GM23338 (cell line): ENCODE measurements at regions not wholly inside any gene's neighbourhood (a gene's known extent, or its start where the extent isn't known, plus 50 kb on each side); places are given as distances from the start of the nearest gene placed in this dataset.

Source experiments
- ATAC-seq: fragments of 200-7000 bp; cut with Tn5 transposase; 3 replicates; pipeline ENCODE4 v1.9.1; 2020
- DNase-seq: peaks from one replicate; pipeline ENCODE4 v3.0.0-alpha.2; 2015; ENCODE audit warnings: low spot score
- H2AFZ ChIP-seq: fragments of 200-600 bp; sonication (generic); 2 replicates; pipeline ENCODE4 v1.8.0; 2016; ENCODE audit warnings: antibody characterized with exemption, mild to moderate bottlenecking, moderate library complexity
- H3F3A ChIP-seq: fragments of 200-600 bp; sonication (generic); replicated peaks from 2 replicates; pipeline ENCODE4 v1.8.0; 2017; ENCODE audit warnings: antibody characterized with exemption, mixed run types, low read depth
- H3K27ac ChIP-seq: fragments of 200-600 bp; sonication (generic); 2 replicates; pipeline ENCODE4 v1.6.1; 2016; ENCODE audit warnings: low read depth
- H3K27me3 ChIP-seq: fragments of 200-600 bp; sonication (generic); 2 replicates; pipeline ENCODE4 v1.8.0; 2016; ENCODE audit warnings: mild to moderate bottlenecking, mixed run types, moderate library complexity; ENCODE audit not compliant: insufficient read depth
- H3K36me3 ChIP-seq: fragments of 200-600 bp; sonication (generic); 2 replicates; pipeline ENCODE4 v1.8.0; 2016; ENCODE audit warnings: mild to moderate bottlenecking; ENCODE audit not compliant: insufficient read depth
- H3K4me1 ChIP-seq: fragments of 200-600 bp; sonication (generic); 2 replicates; pipeline ENCODE4 v1.8.0; 2016; ENCODE audit warnings: mild to moderate bottlenecking, moderate library complexity; ENCODE audit not compliant: insufficient read depth
- H3K4me2 ChIP-seq: fragments of 200-600 bp; sonication (generic); 2 replicates; pipeline ENCODE4 v1.7.1; 2017; ENCODE audit warnings: mixed run types
- H3K4me3 ChIP-seq: fragments of 200-600 bp; sonication (generic); 2 replicates; pipeline ENCODE4 v1.6.1; 2016; ENCODE audit warnings: mixed run types
- H3K79me2 ChIP-seq: fragments of 200-600 bp; sonication (generic); replicated peaks from 2 replicates; pipeline ENCODE4 v1.8.0; 2017; ENCODE audit warnings: mild to moderate bottlenecking; ENCODE audit not compliant: insufficient read depth
- H3K9me2 ChIP-seq: fragments of 200-600 bp; sonication (generic); 2 replicates; pipeline ENCODE4 v1.8.0; 2017; ENCODE audit not compliant: insufficient read depth
- H4K20me1 ChIP-seq: fragments of 200-600 bp; sonication (generic); replicated peaks from 2 replicates; pipeline ENCODE4 v1.8.0; 2017; ENCODE audit warnings: mild to moderate bottlenecking; ENCODE audit not compliant: insufficient read depth
- H3K27ac Mint-ChIP-seq: 2 replicates; pipeline ENCODE4 v1.8.0; 2020; ENCODE audit warnings: inconsistent platforms, mild to moderate bottlenecking, moderate library complexity, mixed read lengths
- H3K27me3 Mint-ChIP-seq: 3 replicates; pipeline ENCODE4 v1.8.0; 2022; ENCODE audit warnings: low read depth, mild to moderate bottlenecking, moderate library complexity, mixed read lengths, inconsistent platforms; ENCODE audit not compliant: insufficient read depth, poor library complexity
- H3K36me3 Mint-ChIP-seq: 3 replicates; pipeline ENCODE4 v1.8.0; 2021; ENCODE audit warnings: low read depth, mild to moderate bottlenecking, inconsistent platforms, moderate library complexity, mixed read lengths
- H3K4me1 Mint-ChIP-seq: 3 replicates; pipeline ENCODE4 v1.8.0; 2020; ENCODE audit warnings: mild to moderate bottlenecking, inconsistent platforms, mixed read lengths
- H3K4me3 Mint-ChIP-seq: 3 replicates; pipeline ENCODE4 v1.8.0; 2021; ENCODE audit warnings: moderate library complexity, mild to moderate bottlenecking, inconsistent platforms, mixed read lengths
- H3K9me3 Mint-ChIP-seq: 3 replicates; pipeline ENCODE4 v1.8.0; 2020; ENCODE audit warnings: moderate library complexity, mild to moderate bottlenecking, inconsistent platforms, mixed read lengths
- CREB1 ChIP-seq: fragments of 250-450 bp; sonication (Bioruptor Pico); IDR thresholded peaks from 2 replicates; pipeline ENCODE4 v1.5.0; 2020; ENCODE audit warnings: low read depth, mild to moderate bottlenecking, moderate library complexity
- ETS1 ChIP-seq: IDR thresholded peaks from 2 replicates; pipeline ENCODE4 v1.6.1; 2016; ENCODE audit warnings: antibody characterized with exemption
- EZH2phosphoT487 ChIP-seq: fragments of 200-600 bp; sonication (generic); IDR thresholded peaks from one replicate; pipeline ENCODE4 v1.8.1; 2018; ENCODE audit warnings: antibody characterized with exemption; ENCODE audit not compliant: unreplicated experiment
- JUNB ChIP-seq: IDR thresholded peaks from one replicate; pipeline ENCODE4 v1.6.1; 2016; ENCODE audit warnings: antibody characterized with exemption; ENCODE audit not compliant: unreplicated experiment
- STAT1 ChIP-seq: IDR thresholded peaks from one replicate; pipeline ENCODE4 v1.6.1; 2016; ENCODE audit warnings: antibody characterized with exemption; ENCODE audit not compliant: unreplicated experiment
- TF ChIP-seq, protein P1 (sequence below), 2 experiments: fragments of 200-600 bp in 1 of 2; sonication (generic) in 1 of 2; conservative IDR thresholded peaks; 2 replicates each; pipeline versions ENCODE4 v1.5.1 to v1.6.1; 2016 to 2017; ENCODE audit warnings: antibody characterized with exemption in 2 of 2, low read depth in 2 of 2, mild to moderate bottlenecking in 2 of 2, moderate library complexity in 1 of 2

DNA sequence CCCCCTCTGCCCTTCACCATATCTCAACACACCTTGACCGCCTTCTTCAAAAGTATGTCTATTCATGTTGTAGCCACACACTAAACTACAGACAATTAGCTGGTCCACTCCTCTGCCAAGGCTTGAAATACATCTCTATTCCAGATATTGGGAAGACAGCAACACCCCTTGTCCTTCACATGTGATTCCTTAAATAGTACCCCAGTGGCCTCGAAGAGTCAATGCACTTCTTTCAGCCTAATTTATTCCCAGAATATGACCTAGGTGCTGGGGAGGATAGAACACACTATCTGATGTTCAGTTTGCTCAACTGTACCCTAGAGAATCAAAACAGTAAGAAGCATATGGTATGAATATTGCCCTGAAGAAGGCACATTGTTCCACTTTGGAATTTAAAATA is 82.4 kb upstream of the DACH1 start (continued):
- TF ChIP-seq STAT1 (no peak), CREB1 (CRISPR knock-in tag) (no peak)
- TF ChIP-seq, protein P1, sequence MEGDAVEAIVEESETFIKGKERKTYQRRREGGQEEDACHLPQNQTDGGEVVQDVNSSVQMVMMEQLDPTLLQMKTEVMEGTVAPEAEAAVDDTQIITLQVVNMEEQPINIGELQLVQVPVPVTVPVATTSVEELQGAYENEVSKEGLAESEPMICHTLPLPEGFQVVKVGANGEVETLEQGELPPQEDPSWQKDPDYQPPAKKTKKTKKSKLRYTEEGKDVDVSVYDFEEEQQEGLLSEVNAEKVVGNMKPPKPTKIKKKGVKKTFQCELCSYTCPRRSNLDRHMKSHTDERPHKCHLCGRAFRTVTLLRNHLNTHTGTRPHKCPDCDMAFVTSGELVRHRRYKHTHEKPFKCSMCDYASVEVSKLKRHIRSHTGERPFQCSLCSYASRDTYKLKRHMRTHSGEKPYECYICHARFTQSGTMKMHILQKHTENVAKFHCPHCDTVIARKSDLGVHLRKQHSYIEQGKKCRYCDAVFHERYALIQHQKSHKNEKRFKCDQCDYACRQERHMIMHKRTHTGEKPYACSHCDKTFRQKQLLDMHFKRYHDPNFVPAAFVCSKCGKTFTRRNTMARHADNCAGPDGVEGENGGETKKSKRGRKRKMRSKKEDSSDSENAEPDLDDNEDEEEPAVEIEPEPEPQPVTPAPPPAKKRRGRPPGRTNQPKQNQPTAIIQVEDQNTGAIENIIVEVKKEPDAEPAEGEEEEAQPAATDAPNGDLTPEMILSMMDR (conservative IDR thresholded peaks at IDR 0.05; ENCODE audit: low read depth in 2 of 2): no peak; a peak in 1 of 4 replicates

- Mint-ChIP-seq H3K4me3 (no peak overlapping the region), H3K36me3 (no peaks in the 10 kb centered on the region), H3K27me3 (peaks cover 2% of the 10 kb centered on the region), H3K4me1 (no peaks in the 10 kb centered on the region), H3K27ac (no peak overlapping the region), H3K9me3 (no peaks in the 10 kb centered on the region)
- H3K79me2 ChIP-seq: no peaks in the 10 kb centered on the region
- no peaks in the 10 kb centered on the region for H3K9me2 ChIP-seq
- TF ChIP-seq, protein P1 (conservative IDR thresholded peaks at IDR 0.05; ENCODE audit: low read depth in 2 of 2): no peak
- TF ChIP-seq ETS1: no peak
- no peaks in the 10 kb centered on the region for H3K36me3 ChIP-seq
- no peaks in the 10 kb centered on the region for H3K27me3 ChIP-seq
- DNase-seq (no peak), ATAC-seq (no peak)
- no peak overlapping the region for H3K4me2 ChIP-seq
- no peaks in the 10 kb centered on the region for H4K20me1 ChIP-seq
- H3K27ac ChIP-seq: no peak overlapping the region
- H2AFZ ChIP-seq: no peak overlapping the region
- no peak overlapping the region for H3K4me3 ChIP-seq
- no peaks in the 10 kb centered on the region for H3F3A ChIP-seq
- H3K4me1 ChIP-seq: no peaks in the 10 kb centered on the region
These were observed 72.2 kb upstream of the DACH1 start for GRCh38 chr13:71939186-71939585.

- H3K9me2 ChIP-seq: no peaks in the 10 kb centered on the region
- H3K4me1 ChIP-seq: no peaks in the 10 kb centered on the region
- Mint-ChIP-seq H3K4me1 (no peaks in the 10 kb centered on the region), H3K9me3 (no peaks in the 10 kb centered on the region), H3K4me3 (no peak overlapping the region), H3K27me3 (no peaks in the 10 kb centered on the region), H3K27ac (no peak overlapping the region), H3K36me3 (no peaks in the 10 kb centered on the region)
- no peaks in the 10 kb centered on the region for H3K27me3 ChIP-seq
- no peak overlapping the region for H3K4me2 ChIP-seq
- DNase-seq (no peak), ATAC-seq (no peak)
- TF ChIP-seq EZH2phosphoT487: no peak
- TF ChIP-seq JUNB: no peak
- H3K36me3 ChIP-seq: no peaks in the 10 kb centered on the region
- H3K27ac ChIP-seq: no peak overlapping the region
- no peaks in the 10 kb centered on the region for H3F3A ChIP-seq
- no peaks in the 10 kb centered on the region for H3K79me2 ChIP-seq
- no peak overlapping the region for H3K4me3 ChIP-seq
- H2AFZ ChIP-seq: no peak overlapping the region
- H4K20me1 ChIP-seq: no peaks in the 10 kb centered on the region
These were observed 68.3 kb upstream of the DACH1 start for GRCh38 chr13:71935166-71935840.
